IPS DF 6.9 (cell line): ENCODE measurements at regions not wholly inside any gene's neighbourhood (a gene's known extent, or its start where the extent isn't known, plus 50 kb on each side); places are given as distances from the start of the nearest gene placed in this dataset.
"Not testable (repeated sequence)": the region's sequence is repeated elsewhere in the genome, so short reads cannot be mapped to it uniquely, and the experiment has no call there.

Source experiments
- DNase-seq: peaks from one replicate; pipeline ENCODE4 v3.0.0-alpha.2; 2013; ENCODE audit warnings: low read depth, low spot score
- H3K27ac ChIP-seq: one replicate; pipeline ENCODE4 v1.5.1; 2013; ENCODE audit warnings: low read length, control low read depth
- H3K27me3 ChIP-seq: 2 replicates; pipeline ENCODE4 v1.6.1; 2013; ENCODE audit warnings: mild to moderate bottlenecking, low read length; ENCODE audit not compliant: control insufficient read depth, insufficient read depth
- H3K36me3 ChIP-seq: 2 replicates; pipeline ENCODE4 v1.6.1; 2013; ENCODE audit warnings: low read length; ENCODE audit not compliant: control insufficient read depth, insufficient read depth
- H3K4me1 ChIP-seq: 2 replicates; pipeline ENCODE4 v1.6.1; 2013; ENCODE audit warnings: low read length; ENCODE audit not compliant: control insufficient read depth, insufficient read depth
- H3K4me3 ChIP-seq: 2 replicates; pipeline ENCODE4 v1.5.1; 2013; ENCODE audit warnings: mild to moderate bottlenecking, low read length
- H3K9me3 ChIP-seq: 2 replicates; pipeline ENCODE4 v1.6.1; 2013; ENCODE audit warnings: low read length, inconsistent platforms; ENCODE audit not compliant: control insufficient read depth, insufficient read depth
- WGBS: extraction: QIAGEN DNeasy Blood & Tissue Kit; methylation state at CpG from one replicate; pipeline ENCODE4 v1.1.7; 2013; ENCODE audit warnings: mixed read lengths, missing lambda C conversion rate; ENCODE audit not compliant: insufficient read length, insufficient coverage; 5-methylcytosine and 5-hydroxymethylcytosine counted together

- DNase-seq = no peak
- no peak overlapping the region for H3K27ac ChIP-seq
- WGBS = no CpG with 5 or more reads among the region's 7 CpGs
- H3K9me3 ChIP-seq = no peaks in the 10 kb centered on the region
- H3K36me3 ChIP-seq = no peaks in the 10 kb centered on the region
- H3K4me3 ChIP-seq = no peak overlapping the region
- H3K4me1 ChIP-seq = no peaks in the 10 kb centered on the region
- no peaks in the 10 kb centered on the region for H3K27me3 ChIP-seq
These were observed 135.4 kb upstream of the RBPJ start for GRCh38 chr4:26185436-26185835.

GRCh38 chr4:26191353-26191752 is 129.5 kb upstream of the RBPJ start:
- no peaks in the 10 kb centered on the region for H3K9me3 ChIP-seq
- H3K27ac ChIP-seq = no peak overlapping the region
- no peaks in the 10 kb centered on the region for H3K36me3 ChIP-seq
- no peaks in the 10 kb centered on the region for H3K4me1 ChIP-seq
- no CpG with 5 or more reads among the region's 2 CpGs for WGBS
- no peak for DNase-seq
- no peaks in the 10 kb centered on the region for H3K27me3 ChIP-seq
- no peak overlapping the region for H3K4me3 ChIP-seq

DNA sequence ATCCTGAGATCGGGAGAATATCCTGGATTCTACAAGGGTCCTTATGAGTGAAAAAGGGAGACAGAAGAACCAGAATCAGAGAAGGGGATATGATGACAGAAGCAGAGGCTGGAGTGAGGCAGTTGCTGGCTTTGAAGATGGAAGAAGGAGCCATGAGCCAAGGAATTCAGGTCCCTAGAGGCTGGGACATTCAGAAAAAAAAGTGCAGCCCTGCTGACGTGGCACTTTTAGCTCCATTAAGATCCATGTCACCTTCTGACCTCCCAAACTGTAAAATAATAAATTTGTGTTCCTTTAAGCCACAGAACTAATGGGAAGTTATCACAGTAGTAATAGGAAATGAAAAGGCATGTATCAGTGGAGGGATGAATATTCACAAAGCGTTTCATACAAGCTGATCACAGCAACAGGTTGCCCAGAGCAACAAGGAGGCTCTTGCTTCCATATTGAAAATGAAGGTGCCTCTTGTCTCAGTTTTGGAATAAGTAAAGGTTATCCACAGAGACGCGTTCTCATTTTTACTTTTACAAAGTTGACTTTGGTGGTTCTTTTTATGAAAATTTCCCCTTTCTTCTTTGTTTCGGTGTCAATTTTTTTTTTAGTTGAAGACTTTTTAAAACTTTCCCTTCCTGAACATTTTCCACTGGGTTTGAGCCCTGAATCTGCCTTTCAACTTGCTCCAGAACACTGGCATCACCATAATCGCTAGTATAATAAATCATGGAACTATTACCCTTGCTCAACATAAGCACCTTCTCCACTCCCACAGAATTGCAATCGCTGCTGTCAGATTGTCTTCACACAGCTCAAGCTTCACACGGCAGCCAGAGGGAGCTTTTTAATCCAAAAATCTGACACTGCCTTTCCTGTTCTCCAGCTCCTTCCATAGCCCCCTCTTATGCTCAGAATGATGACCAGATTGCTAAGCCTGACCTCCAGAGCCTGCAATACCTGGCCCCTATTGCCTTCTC is 127.6 kb upstream of the RBPJ start:
- no peaks in the 10 kb centered on the region for H3K36me3 ChIP-seq
- WGBS = no CpG with 5 or more reads among the region's 9 CpGs
- no peak overlapping the region for H3K27ac ChIP-seq
- no peaks in the 10 kb centered on the region for H3K9me3 ChIP-seq
- no peaks in the 10 kb centered on the region for H3K4me1 ChIP-seq
- H3K27me3 ChIP-seq = no peaks in the 10 kb centered on the region
- no peak for DNase-seq
- H3K4me3 ChIP-seq = no peak overlapping the region

DNA sequence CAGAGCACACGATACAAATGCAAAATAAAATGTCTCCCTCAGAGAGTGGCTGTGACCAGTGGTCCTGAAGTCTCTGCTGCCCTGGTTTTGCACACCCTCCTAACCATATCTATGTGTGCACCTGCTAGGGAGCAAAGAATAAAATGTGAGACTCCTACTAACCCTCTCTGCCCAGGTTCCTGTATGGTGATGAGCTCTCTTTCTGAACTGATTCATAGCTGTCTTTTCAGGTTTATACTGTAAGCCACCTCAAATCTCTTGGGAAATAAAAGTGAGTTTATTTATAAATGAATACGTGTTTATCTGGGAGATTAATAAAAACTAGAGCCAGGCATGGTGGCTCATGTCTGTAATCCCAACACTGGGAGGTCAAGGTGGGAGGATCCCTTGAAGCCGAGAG is 126.0 kb upstream of the RBPJ start:
- no peaks in the 10 kb centered on the region for H3K36me3 ChIP-seq
- no peaks in the 10 kb centered on the region for H3K9me3 ChIP-seq
- no peak overlapping the region for H3K4me3 ChIP-seq
- no peak for DNase-seq
- H3K4me1 ChIP-seq = no peaks in the 10 kb centered on the region
- no CpG with 5 or more reads among the region's 3 CpGs for WGBS
- H3K27ac ChIP-seq = no peak overlapping the region
- H3K27me3 ChIP-seq = no peaks in the 10 kb centered on the region

- Histone ChIP-seq H3K27ac (no peak overlapping the region), H3K27me3 (no peaks in the 10 kb centered on the region), H3K4me3 (no peak overlapping the region), H3K4me1 (no peaks in the 10 kb centered on the region), H3K9me3 (no peaks in the 10 kb centered on the region), H3K36me3 (no peaks in the 10 kb centered on the region)
- no CpG with 5 or more reads among the region's 5 CpGs for WGBS
- no peak for DNase-seq
These were observed 124.2 kb upstream of the RBPJ start for GRCh38 chr4:26196567-26196966.

- Histone ChIP-seq H3K27me3 (no peaks in the 10 kb centered on the region), H3K4me3 (no peak overlapping the region), H3K36me3 (no peaks in the 10 kb centered on the region), H3K9me3 (no peaks in the 10 kb centered on the region), H3K4me1 (no peaks in the 10 kb centered on the region), H3K27ac (no peak overlapping the region)
- no CpG with 5 or more reads among the region's 9 CpGs for WGBS
- DNase-seq = no peak
These were observed 123.6 kb upstream of the RBPJ start for GRCh38 chr4:26197018-26197779.

GRCh38 chr4:26198931-26199330 is 121.9 kb upstream of the RBPJ start:
- DNase-seq, H3K9me3 ChIP-seq, H3K27ac ChIP-seq, H3K4me3 ChIP-seq, H3K27me3 ChIP-seq, H3K4me1 ChIP-seq, H3K36me3 ChIP-seq: not testable (repeated sequence)
- 100% methylated on average over 1 of the region's 8 CpGs for WGBS

DNA sequence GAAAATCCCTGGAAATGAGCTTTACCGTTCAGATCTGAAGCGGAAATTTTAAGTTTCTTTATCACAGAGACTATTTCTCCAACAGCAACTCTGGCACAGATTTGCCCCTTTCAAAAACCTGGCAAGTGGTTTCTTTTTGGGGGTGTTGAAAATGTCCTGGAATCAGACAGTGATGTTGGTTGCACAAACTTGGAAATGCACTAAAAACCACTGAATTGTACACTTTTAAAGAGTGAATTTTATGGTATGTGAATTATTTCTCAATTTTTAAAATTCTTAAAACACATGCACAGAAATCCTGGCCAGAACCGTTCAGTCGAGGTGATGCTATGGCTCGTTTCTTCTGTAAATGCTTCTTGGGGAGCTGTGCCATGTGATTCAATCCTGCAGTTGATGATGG is 121.2 kb upstream of the RBPJ start:
- H3K36me3 ChIP-seq = no peaks in the 10 kb centered on the region
- H3K27me3 ChIP-seq = no peaks in the 10 kb centered on the region
- no peak overlapping the region for H3K27ac ChIP-seq
- no CpG with 5 or more reads among the region's 5 CpGs for WGBS
- DNase-seq = no peak
- no peaks in the 10 kb centered on the region for H3K9me3 ChIP-seq
- no peak overlapping the region for H3K4me3 ChIP-seq
- no peaks in the 10 kb centered on the region for H3K4me1 ChIP-seq

- Histone ChIP-seq H3K27me3 (no peaks in the 10 kb centered on the region), H3K27ac (no peak overlapping the region), H3K4me1 (peaks cover 2% of the 10 kb centered on the region; the same call in 1 of the 2 replicates), H3K4me3 (no peak overlapping the region), H3K36me3 (no peaks in the 10 kb centered on the region), H3K9me3 (no peaks in the 10 kb centered on the region)
- no peak for DNase-seq
- WGBS = no CpG with 5 or more reads among the region's 2 CpGs
These were observed 119.7 kb upstream of the RBPJ start for GRCh38 chr4:26201120-26201519.

GRCh38 chr4:26204249-26204825 is 116.5 kb upstream of the RBPJ start:
- DNase-seq = no peak
- no peaks in the 10 kb centered on the region for H3K9me3 ChIP-seq
- H3K36me3 ChIP-seq = no peaks in the 10 kb centered on the region
- WGBS = no CpG with 5 or more reads among the region's 8 CpGs
- no peaks in the 10 kb centered on the region for H3K27me3 ChIP-seq
- no peak overlapping the region for H3K4me3 ChIP-seq
- no peak overlapping the region for H3K27ac ChIP-seq
- H3K4me1 ChIP-seq = peaks cover 3% of the 10 kb centered on the region
